Tibial nerve (tissue), 4 donors: ENCODE measurements at regions not wholly inside any gene's neighbourhood (a gene's known extent, or its start where the extent isn't known, plus 50 kb on each side); places are given as distances from the start of the nearest gene placed in this dataset.

Experiments
- DNase-seq, 2 donors: peaks; one replicate each; pipeline ENCODE4 v3.0.0-alpha.2; 2019; ENCODE audit warnings: low spot score in 2 of 2
- H3K27ac ChIP-seq, 4 donors: fragments of 200-600 bp; sonication (generic) in 3 of 4; one replicate each; pipeline ENCODE4 v1.5.1; 2017 to 2019; ENCODE audit warnings: mild to moderate bottlenecking in 1 of 4
- H3K27me3 ChIP-seq, 2 donors: fragments of 200-600 bp; sonication (generic) in 1 of 2; one replicate each; pipeline versions ENCODE4 v1.5.1 to v1.6.0; 2017 to 2019
- H3K36me3 ChIP-seq, 3 donors: fragments of 200-600 bp; sonication (generic); one replicate each; pipeline ENCODE4 v1.5.1; 2018 to 2019
- H3K4me1 ChIP-seq, 4 donors: fragments of 200-600 bp; sonication (generic) in 3 of 4; one replicate each; pipeline ENCODE4 v1.5.1; 2017 to 2019
- H3K4me3 ChIP-seq, 4 donors: fragments of 200-600 bp; sonication (generic) in 3 of 4; one replicate each; pipeline ENCODE4 v1.5.1; 2017 to 2019; ENCODE audit warnings: mild to moderate bottlenecking in 1 of 4, moderate library complexity in 1 of 4
- H3K9me3 ChIP-seq, 4 donors: fragments of 200-600 bp; sonication (generic) in 3 of 4; one replicate each; pipeline ENCODE4 v1.5.1; 2017 to 2019
- EP300 ChIP-seq, 2 donors: sonication (generic); formaldehyde crosslinking; IDR thresholded peaks; one replicate each; pipeline ENCODE4 v1.6.1; 2017; ENCODE audit warnings: antibody characterized with exemption in 2 of 2, mild to moderate bottlenecking in 1 of 2
- POLR2A ChIP-seq, 2 donors: fragments of 450-650 bp; IDR thresholded peaks; one replicate each; pipeline ENCODE4 v1.6.1; 2017; ENCODE audit warnings: antibody characterized with exemption in 2 of 2, mild to moderate bottlenecking in 2 of 2, moderate library complexity in 2 of 2
- WGBS, 2 donors: methylation state at CpG; one replicate each; pipeline ENCODE4 v1.1.5; 2018; 5-methylcytosine and 5-hydroxymethylcytosine counted together
- TF ChIP-seq, protein P1 (sequence below), 5 experiments: fragments of 200-600 bp in 3 of 5; fragments of 450-650 bp in 2 of 5; sonication (generic) in 3 of 5; IDR thresholded peaks; one replicate each; pipeline ENCODE4 v1.5.1; 2016 to 2019; ENCODE audit warnings: antibody characterized with exemption in 5 of 5, mild to moderate bottlenecking in 3 of 5, moderate library complexity in 2 of 5

GRCh38 chr13:111973186-111973585 is 93.8 kb upstream of the SOX1 start:
- TF ChIP-seq POLR2A (IDR thresholded peaks at IDR 0.05) (no peak), EP300 (IDR thresholded peaks at IDR 0.05) (no peak)
- TF ChIP-seq, protein P1, sequence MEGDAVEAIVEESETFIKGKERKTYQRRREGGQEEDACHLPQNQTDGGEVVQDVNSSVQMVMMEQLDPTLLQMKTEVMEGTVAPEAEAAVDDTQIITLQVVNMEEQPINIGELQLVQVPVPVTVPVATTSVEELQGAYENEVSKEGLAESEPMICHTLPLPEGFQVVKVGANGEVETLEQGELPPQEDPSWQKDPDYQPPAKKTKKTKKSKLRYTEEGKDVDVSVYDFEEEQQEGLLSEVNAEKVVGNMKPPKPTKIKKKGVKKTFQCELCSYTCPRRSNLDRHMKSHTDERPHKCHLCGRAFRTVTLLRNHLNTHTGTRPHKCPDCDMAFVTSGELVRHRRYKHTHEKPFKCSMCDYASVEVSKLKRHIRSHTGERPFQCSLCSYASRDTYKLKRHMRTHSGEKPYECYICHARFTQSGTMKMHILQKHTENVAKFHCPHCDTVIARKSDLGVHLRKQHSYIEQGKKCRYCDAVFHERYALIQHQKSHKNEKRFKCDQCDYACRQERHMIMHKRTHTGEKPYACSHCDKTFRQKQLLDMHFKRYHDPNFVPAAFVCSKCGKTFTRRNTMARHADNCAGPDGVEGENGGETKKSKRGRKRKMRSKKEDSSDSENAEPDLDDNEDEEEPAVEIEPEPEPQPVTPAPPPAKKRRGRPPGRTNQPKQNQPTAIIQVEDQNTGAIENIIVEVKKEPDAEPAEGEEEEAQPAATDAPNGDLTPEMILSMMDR (IDR thresholded peaks at IDR 0.05), result no peak
- no peak for DNase-seq
- Histone ChIP-seq H3K4me3 (no peak overlapping the region), H3K36me3 (no peaks in the 10 kb centered on the region), H3K27me3 (no peaks in the 10 kb centered on the region), H3K4me1 (peaks cover 0 to 32% (median 10%) of the 10 kb centered on the region in 4 donors), H3K9me3 (no peaks in the 10 kb centered on the region), H3K27ac (no peak overlapping the region)
- 40 to 51% methylated on average over 15 of the region's 15 CpGs for WGBS, 2 donors

DNA sequence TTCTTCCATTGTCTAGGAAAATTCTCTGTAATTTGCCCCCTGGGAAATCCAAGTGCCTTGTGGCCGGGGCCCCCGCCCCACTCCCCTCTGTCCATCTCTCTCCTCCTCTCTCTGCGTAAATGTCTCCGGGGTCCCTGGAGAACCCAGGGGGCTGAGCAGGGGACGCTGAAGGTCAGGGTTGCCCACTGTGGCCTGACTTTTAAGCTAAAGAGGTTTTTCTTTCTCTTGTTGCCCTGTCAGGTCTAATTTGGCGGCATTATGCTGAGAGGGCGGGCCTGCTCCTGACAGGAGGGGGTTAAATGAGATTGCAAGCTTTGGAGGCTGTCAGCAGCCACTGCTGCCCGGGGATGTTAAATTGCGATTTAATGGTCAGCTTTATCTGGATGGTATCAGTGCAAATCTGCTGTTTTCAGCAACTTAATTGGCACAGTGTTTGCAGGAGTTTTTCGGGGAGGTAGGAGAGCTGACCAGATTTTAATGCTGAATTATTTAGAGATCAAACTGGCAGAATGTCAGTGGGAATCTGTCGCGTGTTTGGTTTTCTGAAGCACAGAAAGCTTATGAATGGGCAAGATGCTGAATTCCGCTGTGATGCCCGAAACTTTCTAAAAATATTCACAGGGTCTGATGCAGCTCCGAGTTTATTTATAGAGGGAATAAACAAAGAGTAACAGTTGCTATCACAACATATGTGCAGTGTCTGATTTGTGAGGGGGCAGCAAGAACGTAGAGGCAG is 93.2 kb upstream of the SOX1 start:
- 12 to 30% methylated on average over 16 of the region's 16 CpGs for WGBS, 2 donors
- Histone ChIP-seq H3K27ac (no peak overlapping the region), H3K27me3 (no peaks in the 10 kb centered on the region), H3K4me3 (peak overlapping the region in 1 of 4 donors; percentile 7), H3K4me1 (peaks cover 0 to 32% (median 7%) of the 10 kb centered on the region in 4 donors), H3K36me3 (no peaks in the 10 kb centered on the region), H3K9me3 (no peaks in the 10 kb centered on the region)
- TF ChIP-seq EP300 (IDR thresholded peaks at IDR 0.05), result no peak
- no peak for TF ChIP-seq POLR2A (IDR thresholded peaks at IDR 0.05)
- TF ChIP-seq, protein P1 (IDR thresholded peaks at IDR 0.05), result no peak
- DNase-seq, result no peak

- Histone ChIP-seq H3K36me3 (no peaks in the 10 kb centered on the region), H3K27me3 (no peaks in the 10 kb centered on the region), H3K4me3 (no peak overlapping the region), H3K27ac (no peak overlapping the region), H3K9me3 (no peaks in the 10 kb centered on the region), H3K4me1 (peaks cover 0 to 32% (median 6%) of the 10 kb centered on the region in 4 donors)
- no peak for DNase-seq
- TF ChIP-seq POLR2A (IDR thresholded peaks at IDR 0.05), result no peak
- TF ChIP-seq, protein P1 (IDR thresholded peaks at IDR 0.05), result no peak
- WGBS, 2 donors, result 61 to 64% methylated on average over 13 of the region's 13 CpGs
These were observed 92.7 kb upstream of the SOX1 start for GRCh38 chr13:111974341-111974640.

- peaks cover 0 to 30% (median 6%) of the 10 kb centered on the region in 4 donors for H3K4me1 ChIP-seq
- no peaks in the 10 kb centered on the region for H3K9me3 ChIP-seq
- no peak overlapping the region for H3K27ac ChIP-seq
- no peaks in the 10 kb centered on the region for H3K27me3 ChIP-seq
- TF ChIP-seq POLR2A (IDR thresholded peaks at IDR 0.05), result no peak
- no peak for TF ChIP-seq EP300 (IDR thresholded peaks at IDR 0.05)
- TF ChIP-seq, protein P1 (IDR thresholded peaks at IDR 0.05), result no peak
- DNase-seq, result no peak
- 80 to 83% methylated on average over 45 to 46 of the region's 49 CpGs for WGBS, 2 donors
- H3K36me3 ChIP-seq, result no peaks in the 10 kb centered on the region
- H3K4me3 ChIP-seq, result no peak overlapping the region
These were observed 91.1 kb upstream of the SOX1 start for GRCh38 chr13:111975539-111976473.
